K562 (cell line): ENCODE measurements at regions not wholly inside any gene's neighbourhood (a gene's known extent, or its start where the extent isn't known, plus 50 kb on each side); places are given as distances from the start of the nearest gene placed in this dataset.

Experiments
- GATA2 ChIP-seq: sonication (generic); formaldehyde crosslinking; IDR thresholded peaks from 2 replicates; pipeline ENCODE4 v1.4.0; 2020; ENCODE audit warnings: mild to moderate bottlenecking, missing genetic modification reagents
- MYC ChIP-seq, 2 experiments: fragments of 250-450 bp in 1 of 2; sonication (Bioruptor Pico) in 1 of 2; IDR thresholded peaks; 2 replicates each; pipeline versions ENCODE4 v1.5.1 to v1.6.1; 2012 to 2021; ENCODE audit warnings: low read depth in 2 of 2, borderline replicate concordance in 1 of 2, improper control_type of control experiment in 1 of 2, low read length in 1 of 2, mild to moderate bottlenecking in 1 of 2, moderate library complexity in 1 of 2
- NCOA2 ChIP-seq, 2 experiments: fragments of 450-650 bp; IDR thresholded peaks; 2 replicates each; pipeline ENCODE4 v1.6.1; 2018; ENCODE audit warnings: mild to moderate bottlenecking in 2 of 2, moderate library complexity in 1 of 2; ENCODE audit not compliant: partially characterized antibody in 2 of 2
- NFIC ChIP-seq: fragments of 450-650 bp; IDR thresholded peaks from 2 replicates; pipeline ENCODE4 v1.6.1; 2017; ENCODE audit warnings: mild to moderate bottlenecking, inconsistent platforms

GRCh38 chr19:20471431-20471830, 94.2 kb downstream of the ZNF737 start:
- no peak for TF ChIP-seq GATA2 (CRISPR knock-in tag)
- no peak for TF ChIP-seq NCOA2 (IDR thresholded peaks at IDR 0.05; ENCODE audit: partially characterized antibody in 2 of 2)
- no peak for TF ChIP-seq MYC (IDR thresholded peaks at IDR 0.05; ENCODE audit: low read depth, low read length)
- no peak for TF ChIP-seq MYC (CRISPR knock-in tag; IDR thresholded peaks at IDR 0.05; ENCODE audit: borderline replicate concordance, low read depth)
- TF ChIP-seq NFIC: no peak
